T follicular helper cell (primary cell): ENCODE measurements at regions not wholly inside any gene's neighbourhood (a gene's known extent, or its start where the extent isn't known, plus 50 kb on each side); places are given as distances from the start of the nearest gene placed in this dataset.
"Not testable (repeated sequence)": the region's sequence is repeated elsewhere in the genome, so short reads cannot be mapped to it uniquely, and the experiment has no call there.

Experiments
- DNase-seq: peaks from one replicate; pipeline ENCODE4 v3.0.0-alpha.2; 2020; ENCODE audit warnings: low read depth

GRCh38 chr2:144759746-144760145 lies 239.8 kb upstream of the ZEB2 start:
- no peak for DNase-seq

DNA sequence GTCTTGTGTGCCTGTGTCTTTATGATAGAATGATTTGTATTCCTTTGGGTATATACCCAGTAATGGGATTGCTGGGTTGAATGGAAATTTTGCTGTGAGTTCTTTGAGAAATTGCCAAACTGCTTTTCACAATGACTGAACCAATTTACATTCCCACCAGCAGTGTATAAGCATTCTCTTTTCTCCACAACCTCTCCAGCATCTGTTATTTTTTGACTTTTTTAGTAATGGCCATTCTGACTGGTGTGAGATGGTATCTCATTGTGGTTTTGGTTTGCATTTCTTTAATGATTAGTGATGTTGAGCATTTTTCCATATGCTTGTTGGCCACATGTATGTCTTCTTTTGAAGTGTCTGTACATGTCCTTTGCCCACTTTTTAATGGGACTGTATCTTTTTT lies 238.3 kb upstream of the ZEB2 start:
- not testable (repeated sequence) for DNase-seq

DNA sequence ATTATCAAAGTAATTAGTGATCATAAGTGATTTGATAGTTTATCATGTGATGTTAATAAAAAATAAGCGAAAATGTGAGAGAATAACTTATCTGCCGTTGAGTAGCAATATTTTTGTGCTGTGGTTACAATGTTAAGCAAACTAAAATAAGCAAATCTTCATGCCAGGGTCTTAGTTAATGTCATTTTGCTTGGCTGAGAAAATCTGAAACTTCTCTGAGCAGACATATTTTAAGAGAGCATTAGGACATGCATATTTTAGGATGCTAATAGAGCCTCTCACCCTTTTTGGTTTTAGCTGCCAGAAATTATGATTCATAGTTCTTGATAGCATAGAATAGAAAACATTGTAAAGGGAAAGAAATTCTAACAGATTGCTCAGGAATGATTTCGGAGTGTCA lies 233.5 kb upstream of the ZEB2 start:
- no peak for DNase-seq

DNA sequence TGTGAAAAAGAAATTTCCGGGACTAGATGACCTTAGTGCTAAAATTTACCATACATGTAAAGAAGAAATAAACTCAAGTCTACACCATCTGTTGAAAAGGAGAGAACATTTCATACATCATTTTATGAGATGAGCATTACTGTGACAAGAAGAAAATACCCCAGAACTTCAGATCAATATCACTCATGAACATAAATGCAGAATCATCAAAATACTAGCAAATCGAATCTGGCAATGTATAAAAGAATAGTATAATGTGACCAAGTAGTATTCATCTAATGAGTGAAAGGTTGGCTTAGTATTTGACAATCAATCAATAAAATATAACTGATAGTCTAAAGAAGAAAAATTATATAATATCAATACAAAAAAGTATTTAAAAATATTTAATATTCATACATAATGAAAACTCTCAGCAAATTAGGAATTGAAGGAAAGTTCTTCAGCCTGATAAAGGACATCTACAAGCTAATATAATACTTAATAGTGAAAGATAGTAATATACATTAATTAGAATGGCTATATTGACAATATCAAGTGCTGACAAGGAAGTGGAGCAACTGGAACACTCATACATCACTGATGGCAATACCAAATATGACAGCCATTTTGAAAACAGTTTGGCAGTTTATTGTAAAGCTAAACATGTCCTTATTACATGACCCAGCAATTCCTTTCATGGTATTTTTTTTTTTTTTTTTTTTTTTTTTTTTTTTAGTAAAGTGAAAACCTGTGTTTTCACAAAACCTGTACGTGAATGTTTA lies 231.4 kb upstream of the ZEB2 start:
- DNase-seq = no peak

DNA sequence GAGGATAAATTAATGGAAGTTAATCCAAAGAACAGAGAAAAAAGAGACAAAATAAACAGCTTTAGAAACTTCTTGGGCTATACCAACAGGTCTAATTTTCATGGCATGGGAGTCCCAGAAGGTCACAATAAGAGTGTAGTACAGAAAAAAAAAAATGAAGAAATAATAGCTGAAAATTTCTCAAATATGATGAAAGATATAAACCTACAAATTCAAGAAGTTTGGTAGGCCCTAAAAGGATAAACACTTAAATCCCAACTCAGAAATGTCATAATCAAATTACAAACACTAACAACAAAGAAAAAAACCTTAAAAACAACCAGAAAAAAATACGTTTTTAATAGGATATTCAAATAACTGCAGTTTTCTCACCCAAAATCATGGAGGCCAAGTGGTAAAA lies 229.3 kb upstream of the ZEB2 start:
- DNase-seq = no peak

DNA sequence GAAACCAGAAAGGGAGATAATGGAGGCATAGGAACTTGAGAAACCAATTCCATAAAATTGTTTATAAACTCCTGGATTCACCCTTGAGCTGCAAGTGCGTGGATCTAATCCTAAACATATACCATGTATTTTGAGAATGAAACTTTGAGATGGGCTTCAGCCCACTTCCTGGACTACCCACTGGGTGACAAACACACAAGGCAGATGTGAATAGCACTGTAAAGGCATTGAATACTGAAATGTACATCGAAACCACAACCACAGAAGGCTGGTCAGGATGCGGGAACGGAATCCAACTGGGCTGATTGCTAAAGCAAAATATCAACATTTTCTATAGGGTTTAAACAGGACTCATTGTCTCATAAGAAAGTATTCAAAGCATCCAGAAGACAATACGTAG lies 228.5 kb upstream of the ZEB2 start:
- no peak for DNase-seq

GRCh38 chr2:144747571-144747970 lies 227.7 kb upstream of the ZEB2 start:
- DNase-seq = no peak

- no peak for DNase-seq
Observed at GRCh38 chr2:144745424-144745823, 225.5 kb upstream of the ZEB2 start.

DNA sequence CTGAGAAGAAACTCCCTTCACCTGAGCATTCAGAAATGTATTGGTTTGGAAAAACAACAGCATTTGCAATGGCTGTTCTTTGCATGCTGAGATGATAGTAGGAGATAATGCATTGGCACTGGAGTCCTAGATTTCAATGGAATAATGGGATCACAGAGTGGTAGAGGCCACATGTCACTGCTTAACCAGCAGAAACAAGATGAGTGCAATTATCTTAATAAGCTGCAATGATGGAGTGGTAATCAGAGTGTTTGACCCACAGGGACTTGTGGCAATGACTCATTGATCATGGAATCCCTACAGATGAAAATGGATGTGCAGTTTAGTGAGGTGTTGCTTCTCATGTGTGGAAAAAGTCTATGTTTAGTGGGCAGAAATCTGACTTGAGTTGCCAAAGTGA lies 218.8 kb upstream of the ZEB2 start:
- DNase-seq = no peak

DNA sequence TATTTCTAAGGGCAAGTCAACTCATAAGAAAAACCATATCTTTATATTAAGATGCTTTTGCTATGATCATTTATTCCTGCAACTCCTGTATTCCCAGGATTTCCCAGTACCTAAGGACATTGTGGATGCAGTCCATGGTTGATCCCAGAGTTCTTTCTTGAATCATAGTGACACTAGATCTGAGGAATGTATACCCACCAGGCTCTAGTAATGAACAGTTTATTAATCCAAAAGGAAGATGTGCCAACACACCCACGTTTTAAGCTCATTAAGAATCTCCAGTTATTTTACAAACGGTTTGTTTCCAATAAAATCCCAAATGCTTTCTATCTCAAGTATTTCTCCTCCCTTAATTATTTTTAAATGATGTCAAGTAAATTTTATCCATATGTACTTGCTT lies 210.8 kb upstream of the ZEB2 start:
- no peak for DNase-seq

DNA sequence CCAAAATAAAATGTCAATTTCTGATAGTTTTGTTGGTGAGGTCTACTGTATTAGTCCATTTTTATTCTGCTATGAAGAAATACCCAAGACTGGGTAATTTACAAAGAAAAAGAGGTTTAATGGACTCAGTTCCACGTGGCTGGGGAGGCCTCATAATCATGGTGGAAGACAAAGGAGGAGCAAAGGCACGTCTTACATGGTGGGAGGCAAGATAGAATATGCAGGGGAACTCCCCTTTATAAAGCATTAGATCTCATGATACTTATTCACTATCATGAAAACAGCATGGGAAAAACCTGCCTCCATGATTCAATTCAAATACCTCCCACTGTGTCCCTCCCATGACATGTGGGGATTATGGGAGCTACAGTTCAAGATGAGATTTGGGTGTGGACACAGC lies 204.5 kb upstream of the ZEB2 start:
- DNase-seq = not testable (repeated sequence)

- DNase-seq = no peak
Observed at GRCh38 chr2:144718376-144718775, 198.5 kb upstream of the ZEB2 start.

DNA sequence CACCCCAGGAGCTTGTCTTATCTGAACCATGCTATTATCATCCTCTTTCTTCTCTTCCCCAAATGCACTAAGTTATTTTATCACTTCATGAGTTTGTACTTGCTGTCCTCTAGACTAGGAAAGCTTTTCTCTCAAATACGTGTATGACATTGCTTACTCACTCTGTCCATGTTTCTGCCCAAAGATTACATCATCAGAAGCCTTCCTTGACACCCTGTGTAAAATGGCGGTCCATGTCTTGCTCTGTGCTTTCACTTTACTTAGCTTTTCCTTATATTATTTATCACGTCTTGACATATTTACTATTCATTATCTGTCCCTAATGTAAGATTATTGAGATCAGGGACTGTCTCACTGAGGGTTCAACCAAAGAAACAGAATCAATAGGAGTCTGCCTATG lies 196.1 kb upstream of the ZEB2 start:
- DNase-seq = no peak

DNA sequence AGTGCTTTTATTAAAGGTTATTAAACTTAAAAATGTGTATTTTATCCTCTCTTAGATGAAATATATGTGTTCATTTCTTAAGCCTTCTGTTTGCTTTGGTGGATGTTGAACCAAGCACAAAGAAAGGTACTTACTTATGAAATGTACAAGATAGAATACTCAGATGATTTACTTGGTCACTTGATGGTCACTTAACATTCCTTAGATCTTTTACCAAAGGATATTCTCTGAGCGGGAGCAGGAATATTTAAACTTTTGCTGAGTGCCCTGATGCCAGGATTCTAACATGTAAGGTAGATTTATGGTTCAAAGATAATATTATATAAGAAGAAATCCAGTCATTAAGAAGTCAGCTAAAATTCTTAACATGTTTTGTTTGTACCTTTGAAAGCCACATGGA lies 193.5 kb upstream of the ZEB2 start:
- no peak for DNase-seq

DNA sequence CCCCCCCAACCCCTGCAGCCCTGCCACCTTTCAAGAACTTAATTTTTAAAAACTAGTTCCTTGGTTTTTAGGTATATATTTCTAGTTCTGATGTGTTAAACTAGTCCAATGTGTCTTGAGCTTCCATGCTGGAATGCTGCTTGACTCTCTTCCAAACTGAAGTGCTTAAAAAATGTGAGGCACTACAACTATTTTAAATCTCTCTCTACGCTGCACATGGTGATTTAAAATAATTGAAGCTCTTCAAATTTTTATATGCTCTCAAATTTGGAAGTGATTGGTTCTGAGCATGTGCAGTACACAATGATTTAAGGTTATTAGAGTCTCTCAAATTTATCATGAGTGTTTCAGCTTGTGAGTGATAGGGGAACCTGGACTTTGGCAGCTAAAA lies 192.6 kb upstream of the ZEB2 start:
- DNase-seq = no peak

DNA sequence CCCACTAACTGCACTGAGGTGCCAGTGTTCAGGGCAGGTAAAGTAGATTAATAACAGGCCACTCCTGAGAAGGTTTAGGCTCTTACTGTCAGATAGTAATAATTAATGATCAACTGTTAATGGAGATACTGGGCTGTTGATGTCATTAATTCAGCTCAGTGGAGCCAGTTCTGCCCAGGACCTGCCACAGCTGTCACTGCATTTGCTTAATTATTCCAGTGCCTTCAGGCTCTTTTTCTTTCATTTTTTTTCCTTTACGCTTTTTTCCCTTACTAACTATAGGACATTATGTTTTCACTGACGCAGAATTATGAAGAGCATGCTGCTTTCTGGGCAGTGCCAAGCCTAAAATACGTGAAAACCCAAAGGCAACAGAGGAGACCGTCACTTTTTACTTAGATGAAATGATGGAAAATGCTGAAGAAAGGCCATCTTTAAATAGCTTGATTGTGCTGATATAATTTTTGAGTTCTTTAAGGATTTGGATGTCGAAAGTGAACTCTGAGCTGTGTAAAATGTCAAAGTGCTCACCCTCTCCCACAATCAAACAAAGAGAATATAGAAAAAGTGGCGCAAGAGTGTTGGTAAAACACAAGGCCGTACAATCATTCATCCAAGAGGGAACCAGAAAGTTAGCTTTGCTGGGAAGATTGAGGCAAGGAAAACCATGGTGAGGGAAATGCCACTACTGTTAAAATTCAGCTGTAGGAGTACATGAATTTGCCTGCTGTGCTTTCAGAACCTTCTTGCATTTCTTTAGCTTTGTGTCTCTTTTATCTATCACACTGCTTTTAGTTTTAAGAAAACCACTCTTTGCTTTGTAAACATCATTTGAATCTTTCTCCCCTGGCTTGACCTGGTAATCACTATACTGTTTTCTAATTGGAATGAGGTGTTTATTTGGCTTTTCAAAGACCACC lies 192.0 kb upstream of the ZEB2 start:
- DNase-seq = no peak

GRCh38 chr2:144711084-144711483 lies 191.2 kb upstream of the ZEB2 start:
- no peak for DNase-seq

- no peak for DNase-seq
Observed at GRCh38 chr2:144708626-144709025, 188.7 kb upstream of the ZEB2 start.

DNA sequence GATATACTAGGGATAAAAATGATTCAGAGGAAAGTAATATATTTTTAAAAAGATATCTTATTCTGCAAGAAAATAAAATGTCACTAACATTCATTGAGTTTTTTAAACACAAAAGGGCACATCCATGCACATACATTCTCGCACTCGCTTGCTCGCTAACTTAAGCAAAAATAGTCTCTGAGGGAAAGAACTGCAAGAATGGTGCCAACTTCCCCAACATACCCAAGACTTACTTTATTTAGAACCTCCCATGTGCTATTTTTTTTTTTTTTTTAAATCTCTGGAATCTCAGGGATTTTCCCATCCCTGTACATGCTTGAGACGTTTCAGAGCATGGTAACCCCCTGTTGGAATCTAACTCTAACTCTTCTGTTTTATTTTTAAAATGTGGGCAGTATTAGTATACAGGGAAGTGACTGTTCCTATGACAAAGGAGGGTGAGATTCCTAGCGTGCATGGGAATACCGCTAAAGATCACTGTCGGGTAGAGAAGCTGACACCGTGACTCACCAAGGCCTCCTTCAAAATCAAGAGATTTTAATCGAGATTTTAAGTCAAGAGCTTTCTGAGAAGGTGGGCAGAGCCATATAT lies 187.9 kb upstream of the ZEB2 start:
- DNase-seq = no peak

- DNase-seq = no peak
Observed at GRCh38 chr2:144706647-144707046, 186.7 kb upstream of the ZEB2 start.

- no peak for DNase-seq
Observed at GRCh38 chr2:144705328-144706245, 185.7 kb upstream of the ZEB2 start.

DNA sequence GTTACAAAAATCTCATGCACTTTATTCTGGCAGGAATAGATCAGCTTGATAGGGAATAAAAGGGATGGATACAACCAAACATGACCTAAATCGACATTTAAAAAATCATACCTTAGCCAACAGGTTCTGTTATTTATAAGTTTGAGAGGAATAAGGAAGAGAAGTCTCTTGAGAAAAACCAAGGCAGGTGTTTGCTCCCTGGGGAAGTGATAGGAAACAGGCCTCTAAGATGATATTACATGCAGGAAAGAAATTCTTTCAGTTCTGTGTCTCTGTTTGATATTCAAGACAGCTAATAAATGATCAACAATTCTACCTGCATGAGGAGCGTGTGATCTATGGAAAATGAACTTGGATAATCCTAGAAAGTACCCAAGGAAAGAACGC lies 184.8 kb upstream of the ZEB2 start:
- no peak for DNase-seq
